Fibroblast of peridontal ligament (primary cell): ENCODE measurements at regions not wholly inside any gene's neighbourhood (a gene's known extent, or its start where the extent isn't known, plus 50 kb on each side); places are given as distances from the start of the nearest gene placed in this dataset.

Source experiments
- DNase-seq: peaks from one replicate; pipeline ENCODE4 v3.0.0-alpha.2; 2010; ENCODE audit errors: extremely low read depth

DNA sequence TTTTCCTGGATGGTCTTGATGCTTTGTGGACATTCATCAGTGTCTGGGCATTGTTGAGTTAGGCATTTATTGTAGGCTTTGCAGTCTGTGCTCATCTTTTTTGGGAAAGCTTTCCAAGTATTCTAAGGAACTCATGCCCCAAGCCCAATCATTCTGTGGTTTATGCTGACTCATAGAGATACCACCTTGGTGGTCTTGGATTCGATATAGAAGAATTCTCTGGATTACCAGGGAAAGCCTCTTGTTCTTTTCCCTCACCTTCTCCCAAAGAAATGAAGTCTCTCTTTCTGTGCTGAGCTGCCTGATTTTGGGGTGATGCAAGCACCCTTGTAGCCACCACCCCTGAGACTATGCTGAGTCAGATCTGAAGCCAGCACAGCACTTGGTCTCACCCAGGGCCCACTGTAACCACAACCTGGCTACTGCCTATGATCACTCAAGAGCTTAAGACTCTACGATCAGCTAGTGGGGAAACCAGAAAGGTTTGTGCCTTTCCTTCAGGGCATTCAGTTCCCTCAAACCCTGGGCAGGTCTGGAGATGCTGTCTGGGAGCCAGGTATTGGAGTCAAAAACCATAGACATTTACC is 422.6 kb downstream of the NUF2 start:
- no peak for DNase-seq

DNA sequence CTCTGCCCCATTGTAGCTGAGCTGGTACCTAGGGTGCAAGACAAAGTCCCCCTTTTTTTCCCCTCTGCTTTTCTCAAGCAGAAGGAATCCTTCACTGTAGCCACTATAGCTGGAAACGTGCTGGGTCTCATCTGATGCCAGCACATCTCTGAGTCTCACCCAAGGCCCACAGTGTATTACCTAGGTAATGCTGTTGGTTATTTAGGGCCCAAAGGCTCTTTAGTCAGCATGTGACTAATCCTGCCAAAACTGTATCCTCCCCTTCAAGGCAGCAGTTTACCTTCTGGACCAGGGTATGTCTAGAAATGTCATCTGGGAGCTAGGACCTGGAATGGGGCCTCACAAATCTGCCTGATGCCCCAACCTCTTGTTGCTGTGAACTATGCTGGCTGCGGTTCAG is 423.4 kb downstream of the NUF2 start:
- DNase-seq = no peak

DNA sequence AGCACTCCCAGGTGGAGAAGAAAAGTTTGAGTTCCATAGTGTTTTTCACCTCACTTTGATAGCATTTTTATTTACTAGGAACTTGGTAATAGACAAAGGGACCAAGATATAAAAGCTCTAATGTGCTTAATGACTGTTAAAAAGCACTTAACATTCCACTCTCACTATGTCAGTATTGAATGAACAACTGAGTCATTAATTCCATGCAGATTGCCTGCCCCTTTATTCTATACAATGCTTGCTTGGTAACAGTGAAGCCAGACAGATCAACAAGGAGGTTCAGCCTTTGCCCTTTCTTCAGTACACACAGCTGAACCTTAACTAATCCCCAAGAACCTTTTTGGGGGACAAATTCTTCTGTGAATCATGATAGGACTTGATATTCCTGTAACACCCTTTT is 425.5 kb downstream of the NUF2 start:
- no peak for DNase-seq

- DNase-seq = no peak
Observed at GRCh38 chr1:163747855-163748254, 426.1 kb downstream of the NUF2 start.

DNA sequence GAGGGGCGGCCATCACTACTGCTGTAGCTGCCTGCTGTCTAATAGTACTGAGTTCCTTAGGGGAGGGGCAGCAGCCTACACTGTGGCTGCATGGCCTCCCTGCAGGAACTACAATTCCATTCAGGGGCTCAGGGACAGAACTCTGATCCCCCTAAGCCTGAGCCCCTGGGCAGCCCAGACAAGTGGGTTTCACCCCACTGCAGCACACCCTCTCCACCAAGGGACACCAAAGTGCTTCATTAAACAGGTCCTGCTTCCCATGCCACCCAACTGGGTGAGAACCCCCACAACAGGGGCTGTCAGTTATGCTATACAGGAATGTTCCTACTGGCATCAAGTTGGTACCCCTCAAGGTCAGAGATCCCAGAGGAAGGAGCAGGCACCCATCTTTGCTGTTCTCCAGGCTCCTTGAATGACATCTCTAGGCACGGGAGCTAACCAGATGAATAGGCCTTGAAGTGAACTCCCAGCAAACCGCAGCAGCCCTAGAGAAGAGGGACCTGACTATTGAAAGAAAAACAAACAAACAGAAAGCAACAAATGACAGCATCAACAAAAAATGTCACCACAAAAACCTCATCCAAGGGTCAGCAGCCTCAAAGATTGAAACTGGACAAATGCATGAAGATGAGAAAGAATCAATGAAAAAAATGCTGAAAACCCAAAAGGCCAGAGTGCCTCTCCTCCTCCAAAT is 437.4 kb downstream of the NUF2 start:
- DNase-seq = no peak

DNA sequence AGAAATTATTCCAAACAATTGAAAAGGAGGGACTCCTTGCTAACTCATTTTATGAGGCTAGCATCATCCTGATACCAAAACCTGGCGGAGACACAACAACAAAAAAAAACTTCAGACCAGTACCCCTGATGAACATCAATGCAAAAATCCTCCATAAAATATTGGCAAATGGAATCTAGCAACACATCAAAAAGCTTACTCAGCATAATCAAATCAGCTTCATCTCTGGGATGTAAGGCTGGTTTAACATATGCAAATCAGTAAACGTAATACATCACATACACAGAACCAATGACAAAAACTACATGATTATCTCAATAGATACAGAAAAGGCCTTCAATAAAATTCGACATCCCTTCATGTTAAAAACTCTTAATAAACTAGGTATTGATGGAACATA is 440.1 kb downstream of the NUF2 start:
- no peak for DNase-seq

- no peak for DNase-seq
Observed at GRCh38 chr1:163766257-163766918, 444.6 kb downstream of the NUF2 start.

- no peak for DNase-seq
Observed at GRCh38 chr1:163768576-163768975, 446.8 kb downstream of the NUF2 start.

- DNase-seq = no peak
Observed at GRCh38 chr1:163770265-163770664, 448.5 kb downstream of the NUF2 start.

DNA sequence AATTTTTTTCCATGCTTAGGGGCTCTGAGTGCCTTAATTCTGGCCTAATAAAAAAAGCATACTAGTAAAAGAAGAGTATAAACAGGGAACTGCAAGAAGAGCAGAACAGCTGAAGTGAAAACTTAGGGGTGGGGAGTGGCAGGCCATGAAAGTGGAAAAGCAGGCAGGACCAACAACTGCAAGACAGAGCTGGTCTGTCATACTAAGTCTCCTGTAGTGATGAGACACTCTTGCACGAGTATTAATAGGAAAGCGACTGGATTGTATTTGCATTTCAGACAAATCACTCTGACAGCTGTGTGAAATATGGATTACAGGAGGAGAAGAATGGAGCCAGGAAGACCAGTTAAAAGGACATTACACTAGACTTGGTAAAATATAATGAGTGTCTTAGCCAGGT is 449.9 kb downstream of the NUF2 start:
- DNase-seq = no peak

- no peak for DNase-seq
Observed at GRCh38 chr1:163772246-163772645, 450.5 kb downstream of the NUF2 start.

DNA sequence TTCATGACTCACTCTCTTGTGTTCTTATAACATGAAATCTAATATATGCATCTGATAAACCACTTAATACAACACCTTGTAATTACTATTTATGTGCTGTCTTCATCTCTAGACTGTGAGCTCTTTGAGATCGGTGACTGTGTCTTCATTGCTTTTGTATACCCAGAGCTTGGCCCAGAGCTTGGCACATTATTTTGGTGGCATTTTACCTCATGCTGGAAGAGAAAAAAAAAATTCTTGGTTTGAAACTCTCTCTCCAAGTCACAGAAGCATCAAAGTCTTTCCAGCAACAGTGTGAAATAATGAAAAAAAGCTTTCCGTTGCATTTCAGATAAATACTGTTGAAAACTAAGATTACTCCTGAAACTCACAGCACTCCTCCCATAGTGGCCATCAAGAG is 451.6 kb downstream of the NUF2 start:
- DNase-seq = no peak

GRCh38 chr1:163774401-163774945 is 452.7 kb downstream of the NUF2 start:
- DNase-seq = no peak

- DNase-seq = no peak
Observed at GRCh38 chr1:163774978-163775620, 453.3 kb downstream of the NUF2 start.

DNA sequence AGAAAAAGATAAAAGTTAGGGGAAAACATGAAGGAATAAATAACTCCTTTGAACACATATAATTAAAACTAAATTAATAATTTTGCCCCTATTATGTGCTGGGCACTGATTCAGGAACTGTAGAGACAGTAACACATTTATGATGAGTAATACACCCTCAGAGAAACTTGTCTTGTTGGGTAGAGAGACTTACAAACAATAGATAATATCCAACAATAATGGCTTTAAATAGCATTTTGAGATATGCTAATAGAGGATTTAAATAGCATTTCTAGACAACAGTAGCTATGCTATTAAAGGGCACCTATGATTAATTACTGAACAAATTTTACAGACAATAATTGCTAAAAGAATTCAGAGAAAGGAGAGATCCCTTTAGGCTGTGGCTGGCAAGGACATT is 455.5 kb downstream of the NUF2 start:
- DNase-seq = no peak

- DNase-seq = no peak
Observed at GRCh38 chr1:163781146-163781545, 459.4 kb downstream of the NUF2 start.

DNA sequence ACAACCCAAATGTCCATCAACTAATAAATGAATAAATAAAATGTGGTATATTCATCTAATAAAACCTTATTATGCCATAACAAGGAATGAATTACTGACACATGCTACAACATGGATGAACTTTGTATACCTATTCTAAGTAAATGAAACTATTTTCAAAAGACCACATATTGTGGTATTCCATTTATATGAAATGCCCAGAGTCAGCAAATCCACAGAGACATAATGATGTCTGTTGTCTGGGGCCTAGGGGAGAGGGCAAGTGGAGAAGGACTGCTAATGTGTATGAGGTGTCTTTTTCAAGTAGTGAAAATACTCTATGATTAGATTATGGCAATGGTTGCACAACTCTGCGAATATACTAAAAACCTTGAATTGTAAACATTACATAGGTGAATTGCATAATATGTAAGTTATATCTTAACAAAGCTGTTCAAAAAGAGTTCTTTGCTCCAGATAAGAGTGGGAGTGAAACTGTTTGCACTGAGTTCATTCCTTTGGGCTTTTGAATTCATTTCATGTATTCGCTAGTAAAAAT is 464.2 kb downstream of the NUF2 start:
- DNase-seq = no peak

DNA sequence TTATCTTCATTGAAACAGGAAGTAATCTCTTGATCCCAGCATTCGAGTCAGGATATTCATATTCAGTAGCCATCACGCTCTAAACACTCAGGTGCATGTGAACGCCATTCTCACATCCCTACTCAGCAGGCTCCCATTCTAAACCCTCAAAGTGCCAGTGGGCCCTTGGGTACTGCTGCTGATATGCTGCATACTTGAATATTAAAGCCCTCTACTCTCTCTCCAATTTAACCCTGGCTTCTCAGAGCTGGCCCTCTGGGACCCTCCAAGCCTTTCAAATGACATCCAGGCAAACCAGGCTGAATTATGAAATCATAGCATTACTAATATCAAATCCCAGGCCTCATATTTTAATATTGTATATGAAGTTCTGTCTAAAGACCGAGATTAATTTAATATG is 468.2 kb downstream of the NUF2 start:
- DNase-seq = no peak

DNA sequence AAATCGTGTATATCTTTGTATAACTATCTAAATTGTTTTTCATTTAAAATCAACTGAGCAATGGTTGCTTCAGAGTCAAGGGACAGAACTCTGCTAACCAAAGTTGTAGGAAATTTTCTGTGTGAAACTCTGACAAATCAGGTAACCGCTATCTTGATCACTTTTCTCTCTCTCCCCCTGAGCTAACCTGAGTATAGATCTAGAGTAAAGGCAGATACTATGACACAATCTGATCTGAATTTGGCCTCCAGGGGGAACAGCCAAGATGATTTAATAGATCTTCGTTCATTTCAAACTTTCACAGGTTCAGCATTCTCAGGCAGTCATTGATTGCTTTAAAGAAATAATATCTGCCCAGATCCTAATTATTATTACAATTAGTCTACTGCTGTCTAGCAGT is 472.8 kb downstream of the NUF2 start:
- DNase-seq = no peak

- peak; percentile 23 for DNase-seq
Observed at GRCh38 chr1:163796394-163796821, 474.7 kb downstream of the NUF2 start.

DNA sequence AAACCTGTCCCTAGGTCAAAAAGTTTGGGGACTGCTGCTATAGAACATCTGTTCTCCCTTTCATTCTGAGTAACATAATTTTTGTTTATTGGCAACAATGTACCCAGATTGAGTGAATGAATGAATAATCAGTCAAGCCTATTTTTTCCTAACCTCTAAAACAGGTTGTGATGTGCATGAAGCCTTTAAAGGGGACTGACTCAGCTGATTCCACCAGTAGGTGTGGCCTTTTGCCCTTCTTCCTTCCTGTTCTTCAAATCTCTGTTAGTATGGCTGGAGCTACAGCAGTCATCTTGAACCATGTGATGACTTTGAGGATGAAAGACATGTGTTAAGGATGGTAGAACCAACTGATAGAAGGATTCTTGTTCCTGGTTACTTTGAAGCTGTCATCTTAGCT is 476.1 kb downstream of the NUF2 start:
- DNase-seq = no peak

DNA sequence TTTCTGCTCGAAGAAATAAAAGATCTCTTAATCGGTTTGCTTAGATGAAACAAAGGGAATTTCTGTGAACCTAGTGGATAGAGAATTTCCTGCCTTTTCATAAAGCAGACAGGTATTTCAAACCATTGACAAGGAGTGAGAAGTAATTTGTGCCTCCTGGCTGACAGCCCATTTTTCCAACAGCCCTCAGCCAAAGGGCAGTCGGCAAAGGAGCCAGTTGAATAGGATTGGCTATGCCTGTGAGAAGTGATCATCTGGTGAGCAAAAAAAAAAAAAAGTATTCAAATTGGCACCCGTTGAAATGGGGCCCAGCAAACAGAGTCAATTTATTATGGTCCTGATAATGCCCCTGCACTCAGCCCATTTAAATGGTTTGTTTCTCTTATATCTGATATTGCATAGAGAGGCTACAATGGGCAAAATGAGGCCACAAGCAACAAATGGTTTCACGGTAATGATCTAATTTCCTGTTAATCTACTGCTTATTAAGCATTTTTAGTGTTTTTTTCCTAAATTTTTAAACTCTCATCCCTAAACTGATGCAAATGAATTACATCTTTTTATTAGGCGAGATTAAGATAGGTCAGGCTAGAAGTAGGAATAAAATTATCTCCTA is 477.5 kb downstream of the NUF2 start:
- DNase-seq = no peak
